ENCODE measurements at regions not wholly inside any gene's neighbourhood (a gene's known extent, or its start where the extent isn't known, plus 50 kb on each side); places are given as distances from the start of the nearest gene placed in this dataset.
"Not testable (repeated sequence)": the region's sequence is repeated elsewhere in the genome, so short reads cannot be mapped to it uniquely, and the experiment has no call there.

DNA sequence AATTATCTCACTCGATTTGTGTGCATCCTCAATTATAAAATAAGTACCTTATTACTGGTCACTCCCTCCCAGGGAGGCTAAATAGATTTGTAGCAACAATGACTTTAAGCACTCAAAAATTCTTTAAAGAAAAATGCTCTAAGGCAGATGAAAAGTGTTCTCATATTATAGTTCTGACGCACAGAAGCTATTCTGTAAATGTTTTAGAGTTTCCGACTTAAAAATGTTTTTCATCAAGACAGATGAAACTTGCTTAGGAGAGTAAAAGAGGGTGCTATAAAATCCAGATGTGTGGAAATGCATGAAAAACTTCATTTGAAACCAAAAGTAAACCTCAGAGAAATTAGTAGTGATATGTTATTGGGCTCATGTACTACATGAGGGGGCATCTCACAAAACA is 398.4 kb upstream of the KCNMB2 start:
- in situ Hi-C loops (cut with HindIII; ENCODE audit: low sequenced_read_pairs): no loop called here

GRCh38 chr3:178139116-178139515 is 397.1 kb upstream of the KCNMB2 start:
- in situ Hi-C loops (cut with HindIII; ENCODE audit: low sequenced_read_pairs): no loop called here

DNA sequence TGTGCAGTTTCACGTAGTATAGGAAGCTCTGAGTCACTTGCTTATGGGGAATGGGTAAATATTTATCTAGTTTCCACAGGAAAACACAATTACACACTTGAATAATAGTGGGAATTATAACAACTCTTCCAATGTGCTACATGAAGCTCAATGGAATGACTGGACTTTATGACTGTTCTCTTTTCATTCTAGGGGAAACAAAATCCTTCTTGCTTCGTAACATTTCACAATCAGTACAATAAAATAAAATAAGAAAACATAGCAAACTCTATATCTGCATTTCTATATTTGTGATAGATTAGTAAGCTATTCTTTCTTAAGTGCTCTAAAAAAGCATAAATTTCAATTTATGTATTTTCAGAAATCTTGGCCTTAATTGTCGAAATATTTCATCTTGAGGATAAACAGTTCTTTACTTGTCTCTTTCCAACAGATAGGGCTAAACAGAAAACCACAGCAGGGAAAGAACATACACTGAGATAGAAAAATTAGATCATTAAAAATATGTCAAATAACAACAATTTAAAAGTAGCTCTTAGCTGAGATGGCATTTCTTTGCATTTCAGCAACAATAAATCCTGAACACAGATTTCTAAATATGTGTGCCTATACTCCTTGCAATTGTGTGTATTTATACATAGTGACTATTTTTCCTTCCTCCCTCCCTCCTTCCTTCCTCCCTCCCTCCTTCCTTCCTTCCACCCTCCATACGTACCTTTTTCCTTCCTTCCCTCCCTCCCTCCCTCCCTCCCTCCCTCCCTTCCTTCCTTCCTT is 395.5 kb upstream of the KCNMB2 start:
- in situ Hi-C loops (cut with HindIII; ENCODE audit: low sequenced_read_pairs): no loop called here

DNA sequence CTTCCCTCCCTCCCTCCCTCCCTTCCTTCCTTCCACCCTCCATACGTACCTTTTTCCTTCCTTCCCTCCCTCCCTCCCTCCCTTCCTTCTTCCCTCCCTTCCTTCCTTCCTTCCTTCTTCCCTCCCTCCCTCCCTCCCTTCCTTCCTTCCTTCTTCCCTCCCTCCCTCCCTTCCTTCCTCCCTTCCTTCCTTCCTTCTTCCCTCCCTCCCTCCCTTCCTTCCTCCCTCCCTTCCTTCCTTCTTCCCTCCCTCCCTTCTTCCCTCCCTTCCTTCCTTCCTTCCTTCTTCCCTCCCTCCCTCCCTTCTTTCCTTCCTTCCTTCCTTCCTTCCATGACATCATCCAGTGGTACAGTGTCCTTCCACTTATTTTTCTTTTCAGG is 394.9 kb upstream of the KCNMB2 start:
- in situ Hi-C loops (cut with HindIII; ENCODE audit: low sequenced_read_pairs): not testable (repeated sequence)

- in situ Hi-C loops (cut with HindIII; ENCODE audit: low sequenced_read_pairs): no loop called here
Measured at GRCh38 chr3:178146406-178146831, 389.8 kb upstream of the KCNMB2 start.

DNA sequence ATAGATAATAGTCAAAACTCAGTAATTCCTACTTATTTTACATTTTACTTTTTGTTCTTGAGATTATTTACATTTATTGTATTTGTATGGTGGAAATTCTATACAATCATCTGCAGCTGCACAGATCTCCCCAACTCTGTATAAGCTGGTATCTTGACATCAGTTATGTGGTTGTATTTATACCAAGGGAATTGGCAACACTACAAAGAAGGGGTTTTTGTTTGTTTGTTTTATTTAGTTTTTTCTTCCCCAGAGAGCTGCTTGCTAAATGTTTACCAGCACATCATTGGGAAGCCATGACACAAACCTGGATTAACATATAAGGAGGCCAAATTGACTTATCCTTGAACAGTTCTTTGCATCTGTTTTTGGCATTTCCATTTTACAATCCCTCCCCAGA is 389.2 kb upstream of the KCNMB2 start:
- in situ Hi-C loops (cut with HindIII; ENCODE audit: low sequenced_read_pairs): no loop called here

DNA sequence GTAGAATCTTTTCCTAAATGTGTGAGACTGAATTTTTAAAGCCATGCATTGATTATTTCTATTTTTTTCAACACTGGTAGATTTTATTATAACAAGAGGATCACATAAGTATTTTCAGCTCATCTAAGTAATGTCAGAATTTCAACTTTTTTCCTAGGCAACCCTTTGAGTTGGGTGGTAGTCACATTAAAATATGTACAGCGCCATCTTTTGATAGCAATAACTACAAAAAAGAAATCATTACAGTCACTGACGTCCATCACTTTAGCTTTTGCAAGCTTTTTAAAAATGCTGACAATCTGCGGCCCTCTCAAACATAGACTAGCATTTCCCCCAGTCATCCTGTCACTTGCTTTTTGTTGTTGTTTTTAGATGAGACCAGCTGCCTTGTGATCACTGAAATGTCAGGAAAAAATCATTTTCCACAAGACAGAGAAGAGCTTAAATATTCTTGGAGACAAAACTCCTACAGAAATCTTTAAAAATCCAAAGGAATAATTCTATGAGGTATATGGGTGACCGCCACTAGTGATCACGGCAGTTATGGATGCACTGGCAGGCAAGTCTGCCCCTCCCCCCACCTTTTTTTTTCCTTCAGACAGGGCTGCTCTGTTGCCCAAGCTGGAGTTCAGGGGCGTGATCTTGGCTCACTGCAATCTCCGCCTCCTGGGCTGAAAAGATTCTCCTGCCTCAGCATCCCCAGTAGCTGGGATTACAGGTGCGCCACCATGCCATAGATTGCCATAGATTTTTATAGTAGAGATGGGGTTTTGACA is 384.0 kb upstream of the KCNMB2 start:
- in situ Hi-C loops (cut with HindIII; ENCODE audit: low sequenced_read_pairs): no loop called here

DNA sequence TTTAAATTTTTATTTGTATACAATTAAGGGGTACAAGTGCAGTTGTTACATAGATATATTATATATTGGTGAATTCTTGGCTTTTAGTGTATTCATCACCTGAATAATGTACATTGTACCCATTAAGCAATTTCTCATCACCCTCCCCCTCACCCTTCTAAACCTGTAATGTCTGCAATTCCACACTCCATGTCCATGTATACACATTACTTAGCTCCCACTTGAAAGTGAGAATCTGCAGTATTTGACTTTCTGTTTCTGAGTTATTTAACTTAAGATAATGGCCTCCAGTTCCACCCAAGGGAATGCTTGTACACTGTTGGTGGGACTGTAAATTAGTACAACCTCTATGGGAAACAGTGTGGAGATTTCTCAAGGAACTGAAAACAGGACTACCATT is 383.2 kb upstream of the KCNMB2 start:
- in situ Hi-C loops (cut with HindIII; ENCODE audit: low sequenced_read_pairs): no loop called here

GRCh38 chr3:178155521-178155920 is 380.7 kb upstream of the KCNMB2 start:
- in situ Hi-C loops (cut with HindIII; ENCODE audit: low sequenced_read_pairs): no loop called here

DNA sequence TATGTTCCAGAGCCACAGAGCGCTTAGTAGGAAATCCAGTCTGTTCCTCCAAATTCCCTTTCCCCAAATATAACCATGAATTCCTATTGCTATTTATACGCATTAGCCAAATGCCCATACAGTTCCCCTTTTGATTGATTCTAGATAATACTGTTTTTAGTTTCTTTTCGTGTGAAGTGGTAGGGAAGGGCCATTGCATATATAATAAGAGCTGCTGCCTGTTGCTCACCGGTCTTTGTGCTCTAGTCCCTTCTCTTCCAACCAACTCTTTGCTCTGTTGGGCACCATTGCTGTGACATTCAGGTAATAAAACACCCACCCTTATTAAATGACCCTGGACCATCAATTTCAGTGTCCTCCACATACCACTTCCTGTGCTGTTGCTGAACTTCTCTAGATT is 379.9 kb upstream of the KCNMB2 start:
- in situ Hi-C loops (cut with HindIII; ENCODE audit: low sequenced_read_pairs): no loop called here

- in situ Hi-C loops (cut with HindIII; ENCODE audit: low sequenced_read_pairs): no loop called here
Measured at GRCh38 chr3:178159691-178160220, 376.5 kb upstream of the KCNMB2 start.

GRCh38 chr3:178169421-178169820 is 366.8 kb upstream of the KCNMB2 start:
- in situ Hi-C loops (cut with HindIII; ENCODE audit: low sequenced_read_pairs): no loop called here

GRCh38 chr3:178170698-178171535 is 365.3 kb upstream of the KCNMB2 start:
- in situ Hi-C loops (cut with HindIII; ENCODE audit: low sequenced_read_pairs): loop anchor here (5.0 kb wide), 1 partner anchor 101 kb away; no protein-coding TSS in a partner anchor

DNA sequence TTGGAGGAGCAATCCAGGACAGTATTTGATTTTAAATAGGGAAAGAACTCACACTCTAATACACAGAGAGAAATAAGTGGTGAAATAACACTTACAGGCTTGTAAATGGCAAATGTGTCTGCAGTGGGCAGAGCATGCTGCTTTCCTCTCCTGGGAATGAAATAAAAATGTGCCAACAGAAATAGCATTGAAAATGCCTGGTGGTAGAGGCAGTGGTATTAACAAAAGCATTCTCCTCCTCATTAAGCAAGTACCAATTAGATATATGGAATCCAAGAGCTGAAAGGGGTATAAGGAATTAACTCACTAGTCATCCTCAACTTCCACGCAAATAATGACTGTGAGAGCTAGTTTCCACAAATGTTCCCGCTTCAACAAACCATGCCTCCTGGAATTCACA is 364.1 kb upstream of the KCNMB2 start:
- in situ Hi-C loops (cut with HindIII; ENCODE audit: low sequenced_read_pairs): loop anchor here (5.0 kb wide), 1 partner anchor 100 kb away; no protein-coding TSS in a partner anchor

DNA sequence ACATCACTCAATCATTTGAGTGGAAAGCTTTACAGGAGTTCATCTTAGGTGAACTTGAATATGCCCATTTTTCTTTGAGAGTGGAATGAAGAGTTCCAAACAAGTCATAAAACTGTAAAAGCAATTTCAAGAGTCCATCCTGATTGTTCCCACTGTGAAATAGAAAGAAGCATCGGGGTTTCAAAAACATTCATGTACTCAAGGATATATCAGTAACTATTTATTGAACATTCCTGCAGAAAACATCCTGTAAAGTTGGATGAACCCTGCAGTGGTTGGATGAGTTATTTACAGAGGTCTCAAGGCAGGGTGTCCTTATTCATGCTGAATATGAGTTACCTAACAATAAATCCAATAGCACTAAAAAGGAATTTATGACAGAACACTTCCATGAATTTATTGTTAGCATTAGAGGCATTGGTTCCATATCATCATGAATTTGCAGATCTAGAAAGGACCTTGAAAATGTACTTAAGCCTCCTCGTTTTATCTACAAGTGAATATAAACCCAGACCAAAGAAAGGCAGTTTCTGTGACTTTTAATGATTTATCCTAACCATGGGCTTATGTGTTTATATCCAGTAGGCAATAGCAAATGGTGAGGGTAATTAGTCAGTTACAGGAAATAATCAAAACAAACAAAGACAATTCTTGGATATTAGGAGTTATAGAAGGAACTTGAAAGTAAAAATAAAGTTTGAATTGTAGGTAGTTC is 361.9 kb upstream of the KCNMB2 start:
- in situ Hi-C loops (cut with HindIII; ENCODE audit: low sequenced_read_pairs): loop anchor here (5.0 kb wide), 1 partner anchor 98 kb away; no protein-coding TSS in a partner anchor

GRCh38 chr3:178181088-178181487 is 355.1 kb upstream of the KCNMB2 start:
- in situ Hi-C loops (cut with HindIII; ENCODE audit: low sequenced_read_pairs): no loop called here

DNA sequence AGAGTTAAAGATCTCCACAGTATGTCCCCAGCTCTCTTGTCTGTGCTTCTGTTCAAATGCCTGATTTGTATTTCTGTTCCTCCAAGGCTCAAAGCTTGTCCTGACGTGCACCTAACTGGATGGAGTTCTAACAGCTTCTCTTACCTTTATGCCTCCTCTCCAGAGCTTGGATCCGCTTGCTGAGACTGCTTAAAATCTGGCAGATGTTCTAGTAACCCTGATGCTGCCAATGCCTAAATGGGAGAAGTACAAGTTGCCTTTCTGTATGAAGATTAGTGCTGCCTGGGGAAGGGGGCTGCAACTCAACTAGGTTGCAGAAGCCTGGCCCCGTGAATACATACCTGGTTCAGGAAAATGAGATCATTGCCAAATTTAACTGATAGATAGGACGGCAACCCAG is 354.5 kb upstream of the KCNMB2 start:
- in situ Hi-C loops (cut with HindIII; ENCODE audit: low sequenced_read_pairs): no loop called here

DNA sequence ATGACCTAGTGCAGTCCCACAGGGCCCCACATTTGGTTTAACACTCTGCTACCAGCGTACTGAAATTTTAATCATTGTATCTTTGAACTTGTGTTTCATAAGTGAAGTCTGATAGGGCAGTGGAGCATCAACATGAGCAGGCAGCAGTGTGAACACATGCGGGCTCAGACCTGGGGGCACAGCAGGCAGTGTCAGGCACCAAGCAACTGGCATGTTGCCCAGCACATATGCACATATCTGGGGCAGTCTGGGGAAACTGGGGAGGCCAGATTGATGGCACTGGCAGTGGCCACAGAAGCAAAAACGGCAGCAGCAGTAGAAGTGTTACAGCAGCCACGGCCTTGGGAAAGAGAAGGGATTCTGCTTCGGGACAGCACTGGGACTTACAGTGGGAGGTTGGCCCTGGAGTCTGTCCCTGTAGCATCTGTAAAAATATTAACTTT is 353.9 kb upstream of the KCNMB2 start:
- in situ Hi-C loops (cut with HindIII; ENCODE audit: low sequenced_read_pairs): no loop called here

DNA sequence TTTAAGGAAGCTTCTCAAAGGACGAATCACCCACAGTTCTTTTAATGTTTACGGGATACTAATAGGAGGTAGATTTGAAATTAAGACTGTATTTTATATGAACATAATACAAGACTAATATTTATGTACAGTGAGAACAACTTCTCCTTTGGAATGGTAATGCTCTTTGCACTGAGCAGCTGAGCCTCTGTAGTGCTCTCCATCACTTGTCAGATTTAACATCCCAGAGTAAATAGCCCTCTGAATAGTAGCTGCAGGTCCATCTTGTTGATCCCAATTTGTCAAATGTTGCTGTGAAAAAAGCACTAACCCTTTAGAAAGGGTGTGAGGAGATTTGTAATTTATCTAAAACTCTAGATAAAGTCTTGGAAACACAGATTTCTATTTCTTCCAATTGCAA is 351.4 kb upstream of the KCNMB2 start:
- in situ Hi-C loops (cut with HindIII; ENCODE audit: low sequenced_read_pairs): no loop called here

DNA sequence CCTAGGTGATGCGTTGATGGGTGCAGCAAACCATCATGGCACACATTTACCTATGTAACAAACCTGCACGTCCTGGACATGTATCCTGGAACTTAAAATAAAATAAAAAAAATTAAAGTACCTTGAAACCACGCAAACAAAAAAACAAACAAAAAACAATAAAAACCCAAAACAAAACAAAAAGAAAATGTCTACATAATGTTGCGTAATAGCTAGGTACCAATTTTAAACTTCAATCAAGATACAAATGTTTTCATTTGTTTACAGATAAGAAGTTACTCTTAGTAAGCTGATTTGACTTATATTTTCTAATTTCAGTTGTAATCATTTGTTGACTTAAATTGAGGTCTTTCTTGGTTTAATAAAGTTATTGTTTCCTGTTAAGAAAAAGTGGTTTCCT is 349.6 kb upstream of the KCNMB2 start:
- in situ Hi-C loops (cut with HindIII; ENCODE audit: low sequenced_read_pairs): no loop called here
